Hepatocyte (in vitro differentiated cells): ENCODE measurements at regions not wholly inside any gene's neighbourhood (a gene's known extent, or its start where the extent isn't known, plus 50 kb on each side); places are given as distances from the start of the nearest gene placed in this dataset.

Experiments used
- DNase-seq: peaks from one replicate; pipeline ENCODE4 v3.0.0-alpha.2; 2016; ENCODE audit warnings: low spot score
- H2AFZ ChIP-seq: fragments of 200-600 bp; sonication (generic); 2 replicates; pipeline ENCODE4 v1.6.0; 2016; ENCODE audit warnings: antibody characterized with exemption, mild to moderate bottlenecking
- H3K27ac ChIP-seq: fragments of 200-600 bp; sonication (generic); 2 replicates; pipeline ENCODE4 v1.5.1; 2016; ENCODE audit warnings: mild to moderate bottlenecking
- H3K27me3 ChIP-seq: fragments of 200-600 bp; sonication (generic); 2 replicates; pipeline ENCODE4 v1.6.1; 2016
- H3K36me3 ChIP-seq: fragments of 200-600 bp; sonication (generic); replicated peaks from 2 replicates; pipeline ENCODE4 v1.5.1; 2016; ENCODE audit warnings: low read depth; ENCODE audit not compliant: insufficient read depth
- H3K4me1 ChIP-seq: fragments of 200-600 bp; sonication (generic); 2 replicates; pipeline ENCODE4 v1.5.1; 2016; ENCODE audit warnings: mild to moderate bottlenecking, moderate library complexity; ENCODE audit not compliant: insufficient read depth
- H3K4me2 ChIP-seq: fragments of 200-600 bp; sonication (generic); 2 replicates; pipeline ENCODE4 v1.6.0; 2016
- H3K4me3 ChIP-seq: fragments of 200-600 bp; sonication (generic); 2 replicates; pipeline ENCODE4 v1.5.1; 2016; ENCODE audit warnings: mild to moderate bottlenecking
- H3K79me2 ChIP-seq: fragments of 200-600 bp; sonication (generic); 2 replicates; pipeline ENCODE4 v1.6.0; 2017; ENCODE audit warnings: mild to moderate bottlenecking
- H3K9me2 ChIP-seq: fragments of 200-600 bp; sonication (generic); replicated peaks from 2 replicates; pipeline ENCODE4 v1.6.0; 2017; ENCODE audit warnings: mild to moderate bottlenecking; ENCODE audit not compliant: insufficient read depth
- H3K9me3 ChIP-seq: fragments of 200-600 bp; sonication (generic); 2 replicates; pipeline ENCODE4 v1.5.1; 2016; ENCODE audit warnings: low read depth, mild to moderate bottlenecking
- H4K20me1 ChIP-seq: fragments of 200-600 bp; sonication (generic); 2 replicates; pipeline ENCODE4 v1.6.0; 2016; ENCODE audit warnings: mild to moderate bottlenecking; ENCODE audit not compliant: insufficient read depth, poor library complexity, severe bottlenecking
- EZH2 ChIP-seq: fragments of 200-600 bp; sonication (generic); IDR thresholded peaks from 2 replicates; pipeline ENCODE4 v1.6.1; 2016; ENCODE audit warnings: antibody characterized with exemption, mild to moderate bottlenecking, borderline replicate concordance
- EZH2phosphoT487 ChIP-seq: fragments of 200-600 bp; sonication (generic); IDR thresholded peaks from one replicate; pipeline ENCODE4 v1.6.1; 2018; ENCODE audit warnings: antibody characterized with exemption, mild to moderate bottlenecking, low read depth, moderate library complexity; ENCODE audit not compliant: unreplicated experiment, severe bottlenecking
- WGBS: methylation state at CpG from one replicate; pipeline ENCODE4 v1.1.6; 2016; ENCODE audit warnings: low lambda C conversion rate; ENCODE audit errors: missing lambda C conversion rate; 5-methylcytosine and 5-hydroxymethylcytosine counted together
- TF ChIP-seq, protein P1 (sequence below): fragments of 200-600 bp; sonication (generic); IDR thresholded peaks from 2 replicates; pipeline ENCODE4 v1.5.1; 2016; ENCODE audit warnings: antibody characterized with exemption, mild to moderate bottlenecking; ENCODE audit not compliant: poor library complexity

DNA sequence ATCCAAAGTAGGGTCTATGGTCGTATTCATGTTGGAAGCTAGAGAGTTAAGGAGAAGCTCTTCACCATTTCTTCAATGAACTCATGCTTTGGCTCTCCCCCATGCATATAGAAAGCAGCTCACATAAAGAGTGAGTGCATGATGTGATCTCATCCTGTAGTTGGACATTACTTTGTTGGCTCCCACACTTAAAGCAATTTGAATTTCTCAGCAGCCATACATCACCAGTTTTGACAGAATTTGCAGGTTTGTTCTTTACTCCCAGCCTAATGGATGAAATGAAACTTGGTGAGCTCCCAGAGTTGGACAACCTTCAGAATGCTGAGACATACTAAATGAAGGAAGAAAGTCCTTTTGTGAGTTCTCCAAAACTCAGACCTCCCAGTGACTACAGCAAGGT, 613.5 kb downstream of the IQCM start:
- H3K27me3 ChIP-seq = no peaks in the 10 kb centered on the region
- H3K36me3 ChIP-seq = no peaks in the 10 kb centered on the region
- TF ChIP-seq EZH2phosphoT487 (no peak), EZH2 (no peak)
- TF ChIP-seq, protein P1, sequence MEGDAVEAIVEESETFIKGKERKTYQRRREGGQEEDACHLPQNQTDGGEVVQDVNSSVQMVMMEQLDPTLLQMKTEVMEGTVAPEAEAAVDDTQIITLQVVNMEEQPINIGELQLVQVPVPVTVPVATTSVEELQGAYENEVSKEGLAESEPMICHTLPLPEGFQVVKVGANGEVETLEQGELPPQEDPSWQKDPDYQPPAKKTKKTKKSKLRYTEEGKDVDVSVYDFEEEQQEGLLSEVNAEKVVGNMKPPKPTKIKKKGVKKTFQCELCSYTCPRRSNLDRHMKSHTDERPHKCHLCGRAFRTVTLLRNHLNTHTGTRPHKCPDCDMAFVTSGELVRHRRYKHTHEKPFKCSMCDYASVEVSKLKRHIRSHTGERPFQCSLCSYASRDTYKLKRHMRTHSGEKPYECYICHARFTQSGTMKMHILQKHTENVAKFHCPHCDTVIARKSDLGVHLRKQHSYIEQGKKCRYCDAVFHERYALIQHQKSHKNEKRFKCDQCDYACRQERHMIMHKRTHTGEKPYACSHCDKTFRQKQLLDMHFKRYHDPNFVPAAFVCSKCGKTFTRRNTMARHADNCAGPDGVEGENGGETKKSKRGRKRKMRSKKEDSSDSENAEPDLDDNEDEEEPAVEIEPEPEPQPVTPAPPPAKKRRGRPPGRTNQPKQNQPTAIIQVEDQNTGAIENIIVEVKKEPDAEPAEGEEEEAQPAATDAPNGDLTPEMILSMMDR = no peak
- no peaks in the 10 kb centered on the region for H3K9me2 ChIP-seq
- 50% methylated on average over 1 of the region's 1 CpG for WGBS
- no peaks in the 10 kb centered on the region for H3K9me3 ChIP-seq
- no peaks in the 10 kb centered on the region for H4K20me1 ChIP-seq
- H3K4me1 ChIP-seq = no peaks in the 10 kb centered on the region
- no peaks in the 10 kb centered on the region for H3K79me2 ChIP-seq
- H2AFZ ChIP-seq = no peak overlapping the region
- DNase-seq = no peak
- no peak overlapping the region for H3K4me2 ChIP-seq
- no peak overlapping the region for H3K4me3 ChIP-seq
- no peak overlapping the region for H3K27ac ChIP-seq

DNA sequence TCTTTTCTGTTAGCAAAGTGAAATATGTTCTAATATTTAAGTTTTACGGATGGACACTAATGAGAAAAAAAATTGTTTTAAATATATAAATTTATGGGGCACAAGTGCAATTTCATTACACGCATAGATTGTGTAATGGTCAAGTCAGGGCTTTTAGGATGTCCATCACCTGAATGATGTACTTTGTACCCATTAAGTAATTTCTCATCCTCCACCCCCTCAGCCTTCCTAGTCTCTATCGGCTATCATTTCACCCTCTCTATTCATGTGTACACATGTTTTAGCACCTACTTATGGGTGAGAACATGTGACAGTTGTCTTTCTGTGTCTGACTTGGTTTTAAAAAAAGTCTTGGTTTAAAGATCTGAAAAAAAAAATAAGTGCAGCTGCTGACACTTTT, 616.0 kb downstream of the IQCM start:
- no peak overlapping the region for H3K27ac ChIP-seq
- DNase-seq = no peak
- no peaks in the 10 kb centered on the region for H3K9me2 ChIP-seq
- H3K79me2 ChIP-seq = no peaks in the 10 kb centered on the region
- no peaks in the 10 kb centered on the region for H3K4me1 ChIP-seq
- 71% methylated on average over 3 of the region's 3 CpGs for WGBS
- no peak overlapping the region for H3K4me2 ChIP-seq
- no peaks in the 10 kb centered on the region for H3K27me3 ChIP-seq
- H3K9me3 ChIP-seq = no peaks in the 10 kb centered on the region
- TF ChIP-seq, protein P1 = no peak
- no peak for TF ChIP-seq EZH2phosphoT487
- TF ChIP-seq EZH2 = no peak
- H2AFZ ChIP-seq = no peak overlapping the region
- H3K4me3 ChIP-seq = no peak overlapping the region
- H3K36me3 ChIP-seq = no peaks in the 10 kb centered on the region
- no peaks in the 10 kb centered on the region for H4K20me1 ChIP-seq

DNA sequence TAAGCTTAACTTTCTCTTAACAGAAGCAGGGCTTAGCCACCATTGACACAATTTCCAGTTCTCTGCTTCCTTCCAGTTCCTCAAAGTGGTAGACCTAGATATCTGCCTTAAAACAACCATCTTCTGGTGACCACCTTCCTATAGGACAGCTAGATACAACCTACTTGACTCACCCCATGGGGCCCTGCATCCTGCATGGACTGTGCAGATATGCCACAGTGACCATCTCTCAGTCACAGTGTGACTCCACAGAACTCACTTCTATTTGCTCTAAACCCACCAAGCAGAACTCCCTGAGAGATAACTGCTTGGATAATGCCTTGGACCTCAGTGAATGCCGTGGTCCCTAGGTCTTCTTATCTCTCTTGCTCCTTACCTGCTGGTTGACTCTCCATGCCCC, 621.6 kb downstream of the IQCM start:
- Histone ChIP-seq H3K9me3 (no peaks in the 10 kb centered on the region), H3K36me3 (no peaks in the 10 kb centered on the region), H3K27me3 (no peaks in the 10 kb centered on the region), H3K4me2 (no peak overlapping the region), H3K9me2 (no peaks in the 10 kb centered on the region), H3K4me3 (no peak overlapping the region), H2AFZ (no peak overlapping the region), H4K20me1 (no peaks in the 10 kb centered on the region), H3K4me1 (no peaks in the 10 kb centered on the region), H3K79me2 (no peaks in the 10 kb centered on the region), H3K27ac (no peak overlapping the region)
- no peak for DNase-seq
- WGBS = 100% methylated on average over 1 of the region's 1 CpG
- TF ChIP-seq EZH2phosphoT487 = no peak
- TF ChIP-seq, protein P1 = no peak
- no peak for TF ChIP-seq EZH2

DNA sequence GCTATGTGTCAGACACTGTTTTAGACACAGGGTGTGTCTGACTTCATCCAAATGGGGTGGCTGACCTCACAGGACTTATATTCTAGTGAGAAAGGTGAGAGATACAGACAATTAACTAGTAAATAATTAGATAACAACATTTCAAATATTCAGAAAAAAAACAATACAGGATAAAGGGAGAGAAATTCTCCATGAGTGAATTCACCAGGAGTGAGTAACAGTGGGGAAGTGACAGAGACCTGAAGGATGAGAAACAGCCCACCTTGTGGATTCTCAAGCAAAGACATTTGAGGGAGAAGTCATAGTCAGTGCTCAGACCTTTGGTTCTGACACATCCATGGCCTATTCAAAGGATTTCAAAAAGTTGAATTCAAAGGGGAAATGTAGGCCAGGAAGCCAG, 627.9 kb downstream of the IQCM start:
- Histone ChIP-seq H3K79me2 (no peaks in the 10 kb centered on the region), H3K4me2 (no peak overlapping the region), H3K9me2 (no peaks in the 10 kb centered on the region), H3K9me3 (no peaks in the 10 kb centered on the region), H3K4me1 (no peaks in the 10 kb centered on the region), H4K20me1 (no peaks in the 10 kb centered on the region), H3K27ac (no peak overlapping the region), H3K4me3 (no peak overlapping the region), H2AFZ (no peak overlapping the region), H3K36me3 (no peaks in the 10 kb centered on the region), H3K27me3 (no peaks in the 10 kb centered on the region)
- TF ChIP-seq EZH2phosphoT487 = no peak
- TF ChIP-seq EZH2 = no peak
- TF ChIP-seq, protein P1 = no peak
- DNase-seq = no peak
